ENCODE measurements at regions not wholly inside any gene's neighbourhood (a gene's known extent, or its start where the extent isn't known, plus 50 kb on each side); places are given as distances from the start of the nearest gene placed in this dataset.

DNA sequence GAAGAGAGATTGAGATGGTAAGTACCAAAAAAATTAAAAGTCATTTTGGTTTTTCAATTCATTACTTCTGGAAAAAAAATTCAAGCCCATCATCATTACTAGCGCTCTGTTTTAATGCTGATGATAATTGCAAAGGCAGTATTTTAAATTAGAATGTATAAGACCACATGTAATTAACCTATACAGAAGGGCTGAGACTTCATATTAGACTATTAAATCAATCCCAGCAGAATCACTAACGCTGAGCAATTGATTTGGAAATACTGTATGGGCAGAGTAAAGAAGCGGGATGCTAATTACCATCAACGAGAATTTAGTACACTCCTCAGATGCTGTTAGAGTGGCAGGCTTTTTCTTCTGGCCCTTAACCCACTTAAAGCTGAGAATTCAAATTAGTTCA lies 165.0 kb downstream of the SLC4A3 start:
- TF ChIP-seq, protein P1, sequence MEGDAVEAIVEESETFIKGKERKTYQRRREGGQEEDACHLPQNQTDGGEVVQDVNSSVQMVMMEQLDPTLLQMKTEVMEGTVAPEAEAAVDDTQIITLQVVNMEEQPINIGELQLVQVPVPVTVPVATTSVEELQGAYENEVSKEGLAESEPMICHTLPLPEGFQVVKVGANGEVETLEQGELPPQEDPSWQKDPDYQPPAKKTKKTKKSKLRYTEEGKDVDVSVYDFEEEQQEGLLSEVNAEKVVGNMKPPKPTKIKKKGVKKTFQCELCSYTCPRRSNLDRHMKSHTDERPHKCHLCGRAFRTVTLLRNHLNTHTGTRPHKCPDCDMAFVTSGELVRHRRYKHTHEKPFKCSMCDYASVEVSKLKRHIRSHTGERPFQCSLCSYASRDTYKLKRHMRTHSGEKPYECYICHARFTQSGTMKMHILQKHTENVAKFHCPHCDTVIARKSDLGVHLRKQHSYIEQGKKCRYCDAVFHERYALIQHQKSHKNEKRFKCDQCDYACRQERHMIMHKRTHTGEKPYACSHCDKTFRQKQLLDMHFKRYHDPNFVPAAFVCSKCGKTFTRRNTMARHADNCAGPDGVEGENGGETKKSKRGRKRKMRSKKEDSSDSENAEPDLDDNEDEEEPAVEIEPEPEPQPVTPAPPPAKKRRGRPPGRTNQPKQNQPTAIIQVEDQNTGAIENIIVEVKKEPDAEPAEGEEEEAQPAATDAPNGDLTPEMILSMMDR (IDR thresholded peaks at IDR 0.05), result no peak
- TF ChIP-seq POLR2A (IDR thresholded peaks at IDR 0.05), result no peak
